HG02571 (cell line): ENCODE measurements at regions not wholly inside any gene's neighbourhood (a gene's known extent, or its start where the extent isn't known, plus 50 kb on each side); places are given as distances from the start of the nearest gene placed in this dataset.

Experiments used
- ATAC-seq: cut with Tn5 transposase; IDR thresholded peaks from one replicate; pipeline ENCODE4 v1.9.1; 2021; ENCODE audit warnings: mild to moderate bottlenecking, moderate library complexity; ENCODE audit not compliant: unreplicated experiment

DNA sequence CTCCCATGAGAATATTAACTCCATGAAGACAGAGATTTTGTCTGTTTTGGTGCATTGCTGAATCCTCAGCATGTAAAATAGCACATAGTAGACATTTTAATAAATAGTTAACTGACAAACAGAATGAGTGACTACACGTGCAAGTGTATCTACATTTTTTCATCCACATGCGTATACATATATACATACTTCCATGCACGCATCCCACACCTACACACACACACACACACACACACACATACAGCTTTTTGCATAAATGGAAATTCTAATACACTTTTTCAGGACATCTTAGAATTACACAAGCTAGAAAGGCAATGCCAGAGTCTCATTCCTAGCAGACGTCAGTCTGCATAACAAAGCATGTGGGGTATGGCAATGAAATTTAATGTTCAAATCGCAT lies 139.7 kb upstream of the LRFN2 start:
- no peak for ATAC-seq

DNA sequence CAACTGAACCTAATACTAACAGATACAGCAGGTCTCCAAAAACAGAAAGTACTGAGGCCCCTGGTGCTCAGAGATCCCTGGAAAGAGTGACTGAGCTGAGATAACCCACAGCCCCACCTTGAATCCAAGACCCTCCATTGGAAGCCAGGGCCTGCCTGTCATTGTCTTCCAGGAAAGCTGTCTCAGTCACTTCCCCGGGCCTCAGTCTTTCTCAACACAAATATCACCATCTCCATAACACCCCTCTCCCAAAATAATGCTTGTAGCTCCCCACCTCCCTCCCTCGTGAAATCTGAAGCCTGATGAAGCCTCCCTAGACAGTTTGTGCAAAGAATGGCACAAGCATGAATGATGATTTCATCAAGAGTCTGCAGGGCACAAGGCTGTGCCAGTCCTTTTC lies 138.2 kb upstream of the LRFN2 start:
- ATAC-seq, result no peak

DNA sequence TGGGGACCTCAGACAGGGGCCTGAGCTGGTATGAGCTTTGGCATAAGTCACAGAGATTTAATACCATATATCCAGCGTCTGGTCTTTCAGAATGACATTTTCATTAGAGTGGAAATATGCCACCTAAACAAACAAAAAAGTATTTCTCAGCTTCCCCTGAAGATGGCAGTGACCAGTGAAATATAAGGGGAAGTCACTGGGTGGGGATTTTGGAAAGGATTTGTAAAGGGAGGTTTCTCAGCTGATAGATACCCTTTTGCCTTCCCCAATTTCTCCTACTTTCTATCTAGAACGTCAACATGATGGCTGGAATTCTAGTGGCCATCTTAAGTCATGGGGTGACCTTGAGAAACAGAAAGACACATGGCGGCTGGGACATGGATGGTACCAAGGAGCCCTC lies 137.7 kb upstream of the LRFN2 start:
- no peak for ATAC-seq

DNA sequence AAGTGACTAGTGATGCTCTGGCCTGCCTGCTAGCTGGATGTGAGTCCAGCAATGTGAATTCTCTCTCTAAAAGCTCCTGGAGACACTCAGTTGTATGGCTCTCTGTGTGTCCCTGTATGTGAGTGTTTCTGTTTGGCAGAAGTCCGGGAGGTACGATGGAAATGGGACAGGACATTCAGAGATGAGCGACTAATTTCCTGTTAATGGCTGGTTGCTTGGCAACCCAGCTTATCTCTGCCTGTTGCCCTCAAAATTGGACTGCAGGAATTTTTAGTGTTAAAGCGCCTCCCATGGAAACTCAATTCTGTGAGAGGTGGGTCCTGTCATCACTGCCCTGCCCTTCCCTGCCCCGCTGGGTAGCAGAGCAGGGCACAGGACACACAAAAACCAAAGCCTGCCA lies 136.8 kb upstream of the LRFN2 start:
- ATAC-seq, result no peak

DNA sequence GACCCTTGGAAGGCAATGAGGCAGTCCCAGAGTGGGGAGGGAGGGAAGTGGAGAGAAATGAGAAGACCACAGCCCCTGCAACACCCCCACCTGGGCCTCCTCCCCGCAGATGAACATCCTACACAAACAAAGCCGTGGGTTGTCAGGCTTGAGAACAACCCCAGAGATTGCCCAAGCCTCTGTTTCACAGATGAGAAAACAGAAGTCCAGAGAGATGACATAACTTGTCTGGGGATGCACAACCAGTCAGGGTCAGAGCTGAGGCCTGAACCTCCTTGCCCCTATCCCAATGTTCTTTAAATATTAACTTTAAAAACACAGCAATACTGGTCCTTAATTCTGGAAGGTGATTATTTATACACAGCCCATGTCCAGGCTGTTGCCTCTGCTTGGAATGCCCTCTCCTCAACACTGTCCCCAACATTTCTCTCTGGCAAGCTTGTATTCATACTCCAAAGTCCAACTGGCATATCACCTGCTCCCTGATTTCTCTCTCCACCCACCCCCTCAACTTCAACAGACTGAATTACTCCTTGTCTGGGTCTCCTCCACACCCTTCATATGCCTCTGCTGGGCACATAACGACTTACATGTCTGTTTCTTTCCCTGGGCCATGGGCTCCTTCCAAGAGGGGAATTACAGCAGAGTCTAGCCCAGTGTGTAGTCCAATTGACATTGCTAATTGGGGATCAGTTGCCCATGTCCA lies 135.5 kb upstream of the LRFN2 start:
- no peak for ATAC-seq

DNA sequence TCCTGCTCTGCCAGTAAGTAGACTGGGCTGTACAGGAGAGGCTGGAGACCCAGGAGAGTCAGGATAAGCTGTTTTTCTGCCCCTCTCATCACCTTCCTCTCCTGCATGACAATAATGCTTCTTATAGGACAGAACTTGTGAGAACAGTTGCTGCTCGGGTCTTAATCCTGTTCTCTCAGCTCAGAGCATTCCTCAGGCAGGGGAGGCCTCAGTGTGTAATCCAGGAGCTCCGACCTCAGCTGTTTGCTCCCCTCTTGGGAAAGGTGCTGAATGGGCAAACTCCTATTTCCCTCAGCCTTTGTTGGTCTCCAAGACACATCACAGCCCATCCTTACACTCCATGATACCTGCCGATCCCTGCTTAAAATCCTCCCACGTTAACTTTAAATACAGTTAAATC lies 134.9 kb upstream of the LRFN2 start:
- no peak for ATAC-seq

DNA sequence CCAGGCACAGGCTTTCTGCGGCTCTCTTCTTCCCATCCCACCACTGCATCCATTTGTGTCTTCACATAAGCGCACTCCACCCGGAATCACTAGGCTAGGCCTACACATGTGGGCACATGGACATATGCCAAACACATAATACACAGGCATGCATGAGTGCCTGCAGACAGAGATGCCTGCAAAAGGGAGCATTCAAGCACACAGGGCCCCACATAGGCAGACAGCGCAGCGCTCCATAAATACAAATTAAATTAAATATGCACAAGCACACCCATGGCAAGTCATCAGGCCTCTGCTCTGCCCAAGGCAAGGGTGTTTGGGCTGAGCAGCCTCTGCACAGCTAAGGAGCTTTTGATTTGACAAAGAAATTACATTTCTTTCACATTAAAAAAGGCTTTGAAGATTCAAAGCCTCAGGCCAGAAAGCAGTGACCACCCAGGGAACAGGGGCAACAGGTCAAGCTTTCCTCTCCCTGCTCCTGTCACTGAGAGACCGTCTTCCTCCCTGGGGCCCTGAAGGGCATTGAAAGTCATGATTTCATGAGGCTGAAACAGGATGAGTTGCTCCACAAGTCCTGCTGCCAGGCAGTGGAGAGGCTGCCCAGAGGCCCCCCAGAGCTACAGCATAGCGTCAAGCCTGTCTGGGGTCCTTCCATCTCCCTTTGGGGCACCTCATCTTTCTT lies 134.2 kb upstream of the LRFN2 start:
- no peak for ATAC-seq

DNA sequence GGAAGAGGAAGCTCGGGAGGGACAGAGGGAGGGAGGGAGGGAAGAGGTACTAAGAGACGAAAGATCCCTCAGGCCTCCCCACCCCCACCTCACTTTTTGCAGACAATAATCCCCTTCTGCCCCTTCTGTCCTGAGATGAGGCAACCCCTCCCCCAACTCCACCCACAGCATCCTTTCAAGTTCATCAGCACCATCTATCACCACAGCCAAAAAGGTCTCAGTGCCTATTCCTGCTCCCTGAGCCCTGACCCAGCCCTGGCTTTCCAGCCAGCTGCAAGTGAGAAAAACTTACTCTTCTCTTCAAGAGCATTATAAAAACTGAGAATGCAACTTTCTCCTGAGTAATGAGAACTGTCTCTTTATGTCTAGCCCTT lies 133.2 kb upstream of the LRFN2 start:
- no peak for ATAC-seq

DNA sequence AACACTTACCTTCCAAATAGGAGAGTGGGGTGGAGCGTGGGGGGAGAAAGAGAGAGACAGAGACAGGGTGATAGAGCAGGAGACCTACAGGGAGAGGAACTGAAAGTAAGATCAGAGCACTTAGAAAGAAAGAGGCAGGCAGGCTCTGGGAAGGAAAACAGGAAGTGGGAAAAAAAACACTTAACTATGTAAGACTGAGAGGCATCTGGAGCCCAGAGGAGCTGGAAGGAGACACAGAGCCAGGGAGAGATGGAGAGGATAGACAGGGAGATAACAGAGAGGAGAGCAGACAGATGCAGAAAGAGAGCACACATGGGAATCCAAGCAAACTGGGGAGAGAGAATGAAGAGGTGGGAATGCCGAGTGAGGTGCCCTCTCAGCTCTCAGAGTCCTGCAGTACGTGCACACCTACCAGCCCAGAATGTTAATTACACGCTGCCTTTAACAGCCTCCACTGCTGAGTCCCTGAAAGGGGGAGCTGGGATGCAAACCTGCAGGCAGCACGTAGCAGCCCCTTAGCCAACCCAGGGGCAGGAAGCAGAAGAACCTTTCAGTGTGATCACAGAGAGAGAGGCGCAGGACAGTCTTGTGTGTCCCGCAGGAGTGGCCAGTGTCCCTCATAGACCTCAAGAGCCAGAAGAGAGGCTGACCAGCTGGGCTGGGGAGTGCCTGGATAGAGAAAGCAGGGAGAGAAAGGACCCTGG lies 132.7 kb upstream of the LRFN2 start:
- ATAC-seq, result peak; percentile 75

DNA sequence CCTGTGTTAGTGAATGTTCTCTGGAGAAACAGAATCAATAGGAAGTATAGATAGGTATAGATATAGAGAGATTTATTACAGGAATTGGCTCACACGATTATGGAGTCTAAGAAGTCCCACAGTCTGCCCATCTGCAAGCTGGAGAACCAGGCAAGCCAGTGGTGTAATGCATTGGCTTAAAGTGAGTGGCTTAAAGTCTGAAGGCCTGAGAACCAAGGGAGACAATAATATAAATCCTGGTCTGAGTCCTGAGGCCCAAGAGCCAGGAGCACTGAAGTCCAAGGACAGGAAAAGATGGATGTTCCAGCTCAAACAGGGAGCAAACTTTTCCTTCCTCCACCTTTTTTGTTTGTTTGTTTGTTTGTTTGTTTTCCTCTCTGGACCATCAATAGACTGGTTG lies 131.2 kb upstream of the LRFN2 start:
- ATAC-seq, result no peak

DNA sequence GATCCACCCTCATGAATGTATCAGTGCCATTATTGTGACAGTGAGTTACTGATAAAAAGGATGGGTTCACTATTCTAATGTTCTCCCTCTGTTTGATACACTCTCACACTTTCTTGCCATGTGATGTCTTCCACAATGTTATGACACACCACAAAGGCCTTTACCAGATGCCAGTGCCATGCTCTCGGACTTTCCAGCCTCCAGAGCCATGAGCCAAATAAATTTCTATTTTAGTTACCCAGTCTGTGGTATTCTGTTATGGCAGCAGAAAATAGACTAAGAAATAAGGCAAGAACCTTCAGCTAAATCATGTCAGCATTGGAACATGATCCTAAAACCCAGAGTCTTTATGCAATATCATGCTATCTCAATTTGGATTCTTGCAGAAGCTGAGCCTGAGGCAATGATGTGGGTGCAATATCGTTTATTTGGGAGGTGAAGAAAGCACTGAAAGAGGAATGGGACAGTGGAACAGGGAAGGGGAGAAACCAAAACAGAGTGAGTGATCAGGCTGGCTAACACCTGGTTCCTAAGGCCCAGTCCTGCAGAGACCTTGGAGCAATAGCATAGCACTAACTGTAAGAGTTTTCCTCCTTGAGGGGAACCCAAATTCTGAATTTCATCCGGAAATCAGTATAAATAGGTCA lies 130.4 kb upstream of the LRFN2 start:
- ATAC-seq, result no peak

DNA sequence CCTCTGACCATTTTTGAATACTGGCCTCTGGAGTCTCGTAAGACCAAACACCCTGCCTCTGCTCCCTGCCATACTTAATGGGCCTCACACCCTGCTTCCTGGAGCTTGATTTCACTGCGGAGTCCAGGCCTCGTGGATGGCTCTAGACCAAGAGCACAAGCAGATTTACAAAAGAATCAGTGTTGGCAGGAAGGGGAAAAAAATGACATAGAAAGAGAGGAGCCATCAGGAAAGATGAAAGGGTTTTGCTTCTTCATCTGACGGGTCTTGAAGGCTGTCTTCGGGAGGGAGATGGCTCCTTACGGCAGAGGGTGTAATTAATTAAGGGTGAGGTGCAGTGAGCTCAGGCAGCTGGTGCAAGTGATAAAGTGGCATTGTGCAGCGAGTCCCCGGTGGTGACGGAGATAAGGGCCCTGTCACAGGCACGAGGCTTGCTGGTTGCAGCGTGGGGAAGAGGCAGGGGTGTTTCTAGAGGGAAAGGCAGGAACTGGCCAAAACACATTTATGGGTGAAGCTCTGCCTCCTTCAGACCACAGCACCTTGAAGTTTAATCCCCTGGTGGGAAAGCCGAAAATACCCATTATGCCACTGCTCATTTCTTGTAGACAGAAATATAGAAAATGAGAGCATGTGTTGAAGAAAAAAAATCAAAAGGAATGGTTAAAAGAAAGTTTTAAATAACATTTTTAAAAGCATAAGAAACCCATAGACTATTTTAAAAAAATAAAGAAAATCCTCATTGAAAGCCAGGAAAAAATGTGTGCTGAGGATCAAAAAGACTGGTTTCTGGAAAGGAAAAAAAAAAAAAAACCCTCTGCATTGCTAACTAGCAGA lies 128.6 kb upstream of the LRFN2 start:
- no peak for ATAC-seq

DNA sequence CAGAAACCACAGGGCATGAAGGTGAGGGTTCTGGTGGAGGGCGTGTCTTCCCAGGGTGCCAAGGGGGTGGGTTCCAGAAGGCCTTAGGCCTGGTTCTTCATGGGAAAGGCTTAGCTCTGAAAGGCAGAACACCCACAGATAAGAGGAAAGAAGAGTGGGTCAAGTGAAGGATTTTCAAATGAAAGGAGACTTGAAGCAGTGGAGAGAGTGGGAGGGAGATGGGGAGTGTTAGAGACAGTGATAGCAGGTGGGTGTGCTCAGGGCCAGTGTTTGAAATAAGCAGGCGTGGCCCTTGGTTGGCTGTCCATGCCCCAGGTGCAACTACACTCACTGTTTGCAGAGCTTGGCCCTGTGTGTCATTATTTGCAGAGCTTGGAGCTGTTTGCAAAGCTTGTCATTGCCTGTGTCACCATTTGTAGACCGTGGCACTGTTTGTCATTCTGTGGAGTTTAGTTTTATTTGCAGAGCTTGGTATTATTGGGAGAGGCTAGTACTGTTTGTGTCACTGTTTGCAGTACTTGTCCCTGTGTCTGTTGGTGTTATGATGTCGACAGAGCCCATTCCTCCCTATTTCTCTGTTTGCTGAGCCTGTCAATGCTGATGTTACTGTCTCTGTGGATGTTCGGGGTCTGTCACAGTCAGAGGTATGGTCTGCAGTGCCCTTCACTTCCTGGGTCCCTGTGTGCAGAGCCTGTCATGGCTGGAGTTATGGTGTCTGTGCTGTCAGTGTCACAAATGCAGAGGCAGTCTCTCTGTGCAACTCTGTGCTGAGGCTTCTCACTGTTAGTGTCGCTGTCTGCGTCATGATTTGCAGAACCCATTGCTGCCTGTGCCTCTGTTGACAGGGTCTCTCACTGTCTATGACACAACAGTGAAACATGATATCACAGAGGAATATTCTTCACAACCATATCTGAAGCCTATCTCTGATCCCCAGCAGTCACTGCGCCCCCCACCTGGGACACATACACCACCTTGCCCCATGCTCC lies 127.7 kb upstream of the LRFN2 start:
- no peak for ATAC-seq

DNA sequence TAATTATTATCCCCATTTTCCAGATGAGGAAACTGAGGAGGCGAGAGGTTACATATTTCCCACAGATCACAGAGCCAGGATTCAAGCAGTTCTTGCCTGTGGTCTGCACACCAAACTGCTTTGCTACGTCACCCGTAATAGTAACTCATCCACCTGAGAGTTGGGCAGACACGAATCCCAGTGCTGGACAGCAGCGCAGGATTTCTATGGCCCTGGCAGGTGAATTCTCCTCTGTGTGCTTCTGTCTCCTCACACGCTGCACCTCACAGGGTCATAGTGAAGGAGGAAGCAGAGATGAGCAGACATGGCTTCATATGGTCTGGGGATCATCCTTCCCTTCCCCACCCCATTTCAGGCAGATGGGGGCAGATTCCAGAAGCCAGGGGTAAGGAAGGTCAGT lies 127.0 kb upstream of the LRFN2 start:
- ATAC-seq, result no peak

DNA sequence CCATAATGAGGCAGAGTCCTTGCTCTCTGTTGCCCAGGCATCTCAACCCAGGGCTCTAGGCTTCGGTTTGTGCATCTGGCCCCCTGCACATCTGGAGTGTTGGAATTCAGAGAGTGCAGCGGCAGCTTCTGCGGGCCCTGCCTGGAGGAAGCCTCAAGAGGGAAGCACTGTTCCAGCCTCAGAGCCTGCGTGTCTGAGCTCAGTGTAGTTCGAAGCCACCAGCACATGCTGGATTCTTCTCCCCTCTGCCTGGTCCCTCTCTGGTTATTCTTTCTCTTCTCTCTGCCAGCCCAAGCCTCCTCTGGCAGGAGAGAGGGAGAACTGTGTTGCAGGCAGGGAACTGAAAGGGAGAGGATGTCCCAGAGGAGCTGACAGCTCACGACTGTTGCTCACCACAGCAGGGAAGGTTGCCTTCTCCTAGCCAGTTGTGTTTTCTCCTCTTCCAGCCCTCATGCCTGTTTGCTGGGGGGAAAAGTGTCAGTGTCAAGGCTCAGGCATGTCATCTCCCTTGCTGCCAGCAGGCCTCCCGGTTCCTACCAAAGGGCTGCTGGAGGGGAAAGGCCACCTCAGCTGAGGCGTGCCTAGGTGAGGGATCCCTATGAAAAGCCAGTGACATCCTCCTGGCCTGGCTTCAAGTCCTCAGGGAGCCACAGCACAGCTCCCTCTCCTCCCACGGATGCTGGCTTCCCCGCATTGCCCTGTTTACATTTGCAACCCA lies 126.0 kb upstream of the LRFN2 start:
- ATAC-seq, result no peak

DNA sequence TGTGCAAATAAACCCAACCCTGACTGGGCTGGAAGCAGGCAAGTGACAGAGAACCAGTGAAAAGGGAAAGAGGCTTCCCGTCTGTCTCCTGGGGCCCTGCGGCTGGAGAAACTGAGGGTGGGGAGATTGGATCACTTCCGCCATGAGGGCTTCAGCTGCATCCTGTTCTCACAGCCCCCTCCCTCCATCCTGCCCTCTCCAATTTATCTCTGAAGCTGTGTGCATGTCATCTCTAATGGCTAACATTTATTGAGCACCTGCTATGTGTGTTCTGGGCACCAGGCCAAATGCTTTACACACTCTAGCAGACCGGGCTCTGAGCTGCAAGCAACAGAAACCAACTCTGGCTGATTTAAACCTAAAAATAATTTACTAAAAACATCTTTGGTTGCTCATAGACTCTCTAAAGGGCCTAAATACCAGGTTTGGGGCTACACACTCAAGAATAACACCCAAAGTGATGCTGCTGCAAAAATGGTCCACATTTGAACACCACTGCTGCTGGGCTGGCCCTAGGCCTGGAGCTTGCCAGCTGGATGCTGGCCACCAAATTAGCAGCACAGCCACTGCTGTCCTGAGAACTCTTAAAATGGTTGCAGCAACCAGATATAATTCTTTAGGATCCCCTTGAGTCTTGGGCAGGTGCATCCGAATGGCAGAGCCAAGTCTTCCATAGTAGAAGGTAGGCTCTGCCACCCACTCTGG lies 123.6 kb upstream of the LRFN2 start:
- no peak for ATAC-seq

DNA sequence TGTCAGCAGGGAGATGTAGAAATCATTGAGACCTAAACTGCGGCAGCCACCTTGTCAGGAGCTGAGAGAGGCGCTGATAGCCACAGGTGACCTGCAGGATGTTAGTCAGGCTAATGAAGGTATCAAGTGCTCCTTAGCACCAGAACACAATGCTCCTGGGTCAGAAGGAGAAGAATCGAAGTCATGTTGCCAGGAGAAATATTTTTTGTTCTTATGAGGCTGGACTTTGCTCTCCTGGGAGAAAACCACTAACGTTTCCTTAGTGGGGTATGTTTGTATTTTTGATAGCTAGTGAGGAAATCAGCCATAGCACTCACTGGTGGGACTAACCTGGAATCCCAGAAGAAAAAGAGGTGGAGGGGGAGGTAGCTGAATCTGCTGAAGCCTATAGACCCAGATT lies 120.9 kb upstream of the LRFN2 start:
- no peak for ATAC-seq

DNA sequence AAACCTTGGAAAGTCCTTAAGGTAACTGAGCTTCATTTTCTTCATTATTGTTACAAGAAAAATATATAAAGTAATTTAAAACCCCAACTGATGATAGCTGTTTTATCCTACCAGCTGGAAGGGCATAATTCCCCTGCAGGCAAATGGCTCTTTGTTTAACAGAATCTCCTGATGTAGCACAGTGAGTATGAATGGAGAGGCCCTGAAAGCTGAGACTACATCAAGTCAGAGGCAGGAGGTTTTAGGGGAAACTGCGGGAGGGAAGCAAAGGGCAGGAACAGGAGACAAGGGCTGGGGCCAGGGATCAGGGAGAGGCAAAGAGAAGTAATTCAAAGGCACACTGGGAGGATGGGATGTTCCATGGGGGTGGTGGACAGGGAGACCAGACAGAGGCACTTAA lies 119.0 kb upstream of the LRFN2 start:
- ATAC-seq, result no peak
